ENCODE measurements at regions not wholly inside any gene's neighbourhood (a gene's known extent, or its start where the extent isn't known, plus 50 kb on each side); places are given as distances from the start of the nearest gene placed in this dataset.

DNA sequence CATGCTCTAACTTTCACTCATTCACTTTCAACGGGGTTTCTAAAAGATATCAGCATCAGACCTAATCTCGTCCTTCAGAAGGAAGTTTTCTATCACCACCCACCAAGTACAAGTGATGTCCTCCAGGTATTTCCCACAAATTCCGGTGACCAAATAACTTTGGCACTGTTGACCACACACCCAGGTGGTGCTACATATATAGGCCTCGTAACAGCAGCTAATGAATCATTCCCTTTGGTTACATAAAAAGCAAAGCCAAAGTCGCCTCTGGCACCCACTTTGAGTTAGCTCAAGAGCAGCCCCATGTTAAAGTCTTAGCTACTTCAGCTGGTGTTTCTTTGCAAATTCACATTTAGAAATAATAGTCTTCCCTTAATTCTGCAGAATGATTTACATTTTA lies 138.2 kb upstream of the OSR1 start:
- no peak overlapping the region for H3K4me3 ChIP-seq
- no peaks in the 10 kb centered on the region for H3K36me3 ChIP-seq
- WGBS, 2 donors: 88 to 90% methylated on average over 5 of the region's 5 CpGs
- H3K4me1 ChIP-seq: no peaks in the 10 kb centered on the region
- H3K27ac ChIP-seq: no peak overlapping the region
- no peaks in the 10 kb centered on the region for H3K9me3 ChIP-seq
- TF ChIP-seq EP300 (IDR thresholded peaks at IDR 0.05): no peak
- no peak for TF ChIP-seq POLR2A (IDR thresholded peaks at IDR 0.05)
- no peak for TF ChIP-seq CTCF (IDR thresholded peaks at IDR 0.05)
- no peaks in the 10 kb centered on the region for H3K27me3 ChIP-seq
- DNase-seq (ENCODE audit: low spot score in 2 of 2): no peak

GRCh38 chr2:19494241-19494640 lies 135.8 kb upstream of the OSR1 start:
- TF ChIP-seq CTCF (IDR thresholded peaks at IDR 0.05): no peak
- no peak for TF ChIP-seq POLR2A (IDR thresholded peaks at IDR 0.05)
- no peak for TF ChIP-seq EP300 (IDR thresholded peaks at IDR 0.05)
- Histone ChIP-seq H3K27ac (no peak overlapping the region), H3K4me1 (peaks cover 0 to 5% (median 0%) of the 10 kb centered on the region in 4 donors), H3K4me3 (no peak overlapping the region), H3K27me3 (no peaks in the 10 kb centered on the region), H3K36me3 (no peaks in the 10 kb centered on the region), H3K9me3 (no peaks in the 10 kb centered on the region)
- no peak for DNase-seq (ENCODE audit: low spot score in 2 of 2)
- 76 to 88% methylated on average over 4 of the region's 4 CpGs for WGBS, 2 donors

DNA sequence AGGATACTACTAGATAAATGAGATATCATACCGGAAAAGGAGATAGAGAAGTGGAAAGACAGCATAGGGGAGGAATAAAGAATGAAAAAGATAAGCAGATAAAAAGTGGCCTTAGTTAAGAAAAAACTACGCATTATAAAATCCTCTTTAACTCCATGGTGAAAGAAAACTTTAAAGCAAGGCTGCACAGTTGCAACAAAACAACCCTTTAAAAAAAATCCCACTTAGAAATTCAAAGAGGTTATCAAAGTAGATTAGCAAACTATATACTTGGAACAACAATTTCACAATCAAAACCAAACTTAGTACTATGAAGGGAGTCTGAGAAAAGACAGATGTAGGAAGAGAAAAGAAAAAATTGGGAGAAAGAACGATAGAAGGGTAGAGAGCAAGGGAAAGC lies 133.4 kb upstream of the OSR1 start:
- no peak for TF ChIP-seq POLR2A (IDR thresholded peaks at IDR 0.05)
- no peak for TF ChIP-seq CTCF (IDR thresholded peaks at IDR 0.05)
- no peak for TF ChIP-seq EP300 (IDR thresholded peaks at IDR 0.05)
- Histone ChIP-seq H3K4me3 (no peak overlapping the region), H3K4me1 (peaks cover 0 to 5% (median 0%) of the 10 kb centered on the region in 4 donors), H3K27ac (no peak overlapping the region), H3K9me3 (no peaks in the 10 kb centered on the region), H3K36me3 (no peaks in the 10 kb centered on the region), H3K27me3 (no peaks in the 10 kb centered on the region)
- DNase-seq (ENCODE audit: low spot score in 2 of 2): no peak
- 82 to 83% methylated on average over 3 of the region's 3 CpGs for WGBS, 2 donors

GRCh38 chr2:19490846-19491435 lies 132.5 kb upstream of the OSR1 start:
- H3K4me3 ChIP-seq: no peak overlapping the region
- 32 to 37% methylated on average over 8 of the region's 8 CpGs for WGBS, 2 donors
- H3K4me1 ChIP-seq: peaks cover 0 to 5% (median 0%) of the 10 kb centered on the region in 4 donors
- H3K9me3 ChIP-seq: no peaks in the 10 kb centered on the region
- no peak for DNase-seq (ENCODE audit: low spot score in 2 of 2)
- no peak overlapping the region for H3K27ac ChIP-seq
- no peak for TF ChIP-seq EP300 (IDR thresholded peaks at IDR 0.05)
- TF ChIP-seq CTCF (IDR thresholded peaks at IDR 0.05): no peak
- no peak for TF ChIP-seq POLR2A (IDR thresholded peaks at IDR 0.05)
- H3K36me3 ChIP-seq: no peaks in the 10 kb centered on the region
- no peaks in the 10 kb centered on the region for H3K27me3 ChIP-seq

DNA sequence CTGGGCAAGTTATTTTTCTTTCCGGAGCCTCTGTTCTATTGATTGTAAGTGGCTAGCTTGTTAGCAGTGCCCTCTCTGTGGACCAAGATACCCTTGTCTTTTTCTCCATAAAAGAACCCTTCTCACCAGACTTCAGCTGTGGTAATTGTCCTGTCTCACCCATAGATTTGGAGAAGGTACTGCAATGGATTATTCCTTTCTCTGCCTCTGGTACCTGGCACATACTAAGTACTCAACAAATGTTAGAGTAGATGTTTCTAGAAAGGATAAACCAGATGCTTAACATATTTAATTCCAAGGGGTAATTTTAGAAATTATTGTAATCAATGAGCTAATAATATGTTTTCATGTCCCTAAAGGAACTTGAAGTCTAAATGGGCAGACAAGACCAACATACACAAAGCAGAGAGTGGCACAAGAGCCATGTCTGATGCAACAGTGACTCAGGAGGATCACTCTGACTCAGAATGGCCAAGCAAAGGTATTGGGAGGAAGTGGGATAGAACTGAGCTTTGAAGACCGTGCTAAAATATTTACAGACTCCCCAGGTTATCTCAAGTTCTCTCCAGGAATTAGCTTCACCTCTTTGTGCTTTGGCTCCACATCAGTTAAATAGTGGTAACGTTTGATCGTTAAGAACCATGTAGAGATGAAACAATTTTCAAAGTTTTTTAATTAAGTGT lies 129.7 kb upstream of the OSR1 start:
- no peaks in the 10 kb centered on the region for H3K36me3 ChIP-seq
- TF ChIP-seq CTCF (IDR thresholded peaks at IDR 0.05) (no peak), EP300 (IDR thresholded peaks at IDR 0.05) (no peak), POLR2A (IDR thresholded peaks at IDR 0.05) (no peak)
- 85 to 88% methylated on average over 4 of the region's 4 CpGs for WGBS, 2 donors
- H3K9me3 ChIP-seq: no peaks in the 10 kb centered on the region
- H3K4me1 ChIP-seq: peaks cover 0 to 5% (median 0%) of the 10 kb centered on the region in 4 donors
- no peak for DNase-seq (ENCODE audit: low spot score in 2 of 2)
- no peaks in the 10 kb centered on the region for H3K27me3 ChIP-seq
- no peak overlapping the region for H3K27ac ChIP-seq
- H3K4me3 ChIP-seq: no peak overlapping the region
